NCI-H1092 (cell line): ENCODE measurements at regions not wholly inside any gene's neighbourhood (a gene's known extent, or its start where the extent isn't known, plus 50 kb on each side); places are given as distances from the start of the nearest gene placed in this dataset.

Experiments used
- DNase-seq: peaks from one replicate; lab custom pipeline; 2025; lab: John Stamatoyannopoulos, UW

- no peak for DNase-seq
These were observed 146.5 kb downstream of the SYK start for GRCh38 chr9:90948156-90948555.

- DNase-seq: no peak
These were observed 149.0 kb downstream of the SYK start for GRCh38 chr9:90950600-90950999.

GRCh38 chr9:90953200-90953599 is 151.6 kb downstream of the SYK start:
- DNase-seq: no peak

GRCh38 chr9:90953805-90954204 is 152.2 kb downstream of the SYK start:
- no peak for DNase-seq

DNA sequence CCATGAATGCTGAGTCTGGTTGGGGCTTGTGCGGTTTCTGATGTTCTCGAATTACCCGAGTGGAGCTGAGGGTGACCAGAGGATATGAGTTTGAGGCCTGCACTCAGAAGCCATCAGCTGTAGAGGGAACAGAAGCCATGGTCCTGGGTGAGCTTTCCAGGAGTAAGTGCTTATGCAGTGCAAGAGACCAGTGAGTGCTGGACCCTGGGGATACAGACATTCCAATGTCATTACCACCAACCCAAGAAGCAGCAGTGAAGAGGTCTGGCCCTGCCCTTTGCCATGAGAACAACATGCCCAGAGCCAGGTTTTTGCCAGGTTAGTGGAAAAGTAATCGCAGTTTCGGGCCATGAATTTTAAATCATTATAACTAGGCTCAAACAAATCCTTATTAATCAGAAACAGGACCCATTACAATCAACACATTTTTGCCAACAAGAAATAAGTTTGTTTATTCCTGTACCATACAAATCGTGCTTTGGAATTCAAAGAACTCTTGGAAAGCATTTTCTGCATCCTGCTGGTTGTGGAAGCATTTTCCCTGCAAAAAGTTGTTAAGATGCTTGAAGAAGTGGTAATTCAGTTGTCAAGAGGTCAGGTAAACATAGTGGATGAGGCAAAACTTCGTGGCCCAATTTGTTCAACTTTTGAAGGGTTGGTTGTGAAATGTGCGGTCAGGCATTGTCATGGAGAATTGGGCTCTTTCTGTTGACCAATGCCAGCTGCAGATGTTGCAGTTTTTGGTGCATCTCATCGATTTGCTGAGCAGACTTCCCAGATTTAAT is 154.6 kb downstream of the SYK start:
- no peak for DNase-seq

DNA sequence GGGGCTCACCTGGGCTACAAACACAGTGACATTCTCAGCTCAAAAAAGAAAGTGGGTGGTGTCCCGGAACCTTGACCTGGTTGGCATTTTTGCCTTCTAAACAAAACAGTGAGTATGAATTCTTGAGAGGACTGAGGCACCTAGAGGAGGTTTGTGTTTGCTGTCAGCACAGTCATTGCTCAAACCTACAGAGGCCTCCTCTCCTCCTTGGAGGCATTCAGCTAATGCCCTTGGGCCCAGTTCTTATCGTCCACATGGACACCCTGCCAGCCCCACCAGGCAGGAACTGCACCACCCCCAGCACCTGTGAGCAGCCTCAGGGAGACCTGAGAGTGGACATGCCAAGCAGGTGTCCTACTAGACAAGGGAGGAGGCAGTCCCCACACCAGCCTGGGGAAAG is 156.7 kb downstream of the SYK start:
- DNase-seq: no peak

DNA sequence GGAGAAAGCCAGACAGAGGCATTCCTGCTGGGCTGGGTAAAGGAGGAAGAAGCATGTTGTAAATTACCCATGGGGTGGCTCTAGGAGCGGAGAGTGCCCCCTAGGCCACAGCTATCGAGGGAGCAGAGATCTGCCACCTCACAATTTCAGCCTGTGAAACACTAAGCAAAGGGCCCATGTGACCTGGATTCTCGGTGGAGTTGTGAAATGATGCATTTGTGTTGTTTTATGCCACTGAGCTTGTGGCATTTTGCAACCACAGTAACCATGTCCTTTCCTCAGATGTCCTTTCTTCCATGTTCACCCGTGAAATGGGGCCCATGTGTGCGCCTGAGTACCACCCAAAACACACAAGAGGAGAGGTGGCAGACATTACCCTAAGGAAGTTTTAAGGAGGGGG is 159.3 kb downstream of the SYK start:
- DNase-seq: no peak

DNA sequence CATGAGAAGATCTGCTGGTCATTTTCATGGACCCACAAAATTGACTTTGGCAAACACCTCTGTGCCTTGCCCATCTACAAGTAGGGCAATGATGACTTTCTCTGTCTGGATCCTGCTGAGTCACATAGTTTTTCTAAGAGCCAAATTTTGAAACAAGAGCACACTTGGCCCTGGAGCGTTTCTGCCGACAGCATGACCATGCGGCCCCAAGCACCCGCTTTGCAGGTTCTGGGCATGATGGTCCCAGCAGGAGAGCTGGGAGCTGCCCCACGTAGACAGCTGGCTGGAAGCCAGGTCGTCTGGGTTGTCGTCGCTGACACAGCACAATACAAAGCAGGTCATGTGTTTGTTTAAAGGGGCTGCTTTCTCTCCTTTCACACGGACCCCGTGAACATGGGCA is 159.8 kb downstream of the SYK start:
- DNase-seq: peak; percentile 9

- peak; percentile 15 for DNase-seq
These were observed 162.7 kb downstream of the SYK start for GRCh38 chr9:90964101-90965020.

- no peak for DNase-seq
These were observed 163.8 kb downstream of the SYK start for GRCh38 chr9:90965226-90966030.

DNA sequence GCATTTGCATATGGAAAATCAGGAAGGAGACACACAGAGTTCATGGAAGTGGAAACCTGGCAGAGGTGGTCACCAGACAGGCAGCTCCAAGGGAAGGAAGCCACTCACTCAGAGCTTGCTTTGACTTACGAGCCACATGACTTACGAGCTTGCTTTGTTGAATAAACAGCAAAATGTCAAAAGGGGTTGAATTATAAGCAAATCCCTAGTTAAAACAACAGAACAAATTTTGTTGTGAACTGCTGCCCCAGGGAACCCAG is 164.3 kb downstream of the SYK start:
- DNase-seq: no peak

DNA sequence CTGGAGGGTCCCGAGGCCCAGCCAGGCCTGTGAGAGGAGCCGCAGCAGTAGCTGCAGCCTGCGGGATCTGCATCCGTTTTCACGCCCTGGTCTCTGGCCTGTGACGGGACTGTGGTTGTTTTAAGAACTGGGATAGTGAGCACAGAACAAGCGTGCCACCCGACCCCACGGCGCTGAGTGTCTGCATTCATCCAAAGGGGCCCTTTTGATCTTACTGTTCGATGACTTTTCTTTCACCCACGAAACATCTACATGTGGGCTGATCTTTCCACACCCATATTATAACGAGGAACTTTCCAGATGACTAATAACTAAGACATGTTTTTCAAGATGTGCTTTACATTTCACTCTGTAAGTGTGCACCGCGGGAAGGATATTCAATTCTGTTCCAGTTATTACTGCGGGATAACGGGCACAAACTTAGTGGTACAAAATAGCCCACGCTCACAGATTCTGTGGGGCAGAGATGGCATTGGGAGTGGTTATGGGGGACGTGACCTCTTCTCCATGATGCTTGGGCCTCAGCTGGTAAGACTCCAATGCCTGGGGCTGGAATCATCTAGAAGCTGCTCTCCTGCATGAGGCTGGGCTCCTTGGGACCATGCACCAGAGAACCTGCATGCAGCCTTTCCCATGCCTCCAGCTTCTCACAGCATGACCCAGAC is 165.0 kb downstream of the SYK start:
- no peak for DNase-seq

DNA sequence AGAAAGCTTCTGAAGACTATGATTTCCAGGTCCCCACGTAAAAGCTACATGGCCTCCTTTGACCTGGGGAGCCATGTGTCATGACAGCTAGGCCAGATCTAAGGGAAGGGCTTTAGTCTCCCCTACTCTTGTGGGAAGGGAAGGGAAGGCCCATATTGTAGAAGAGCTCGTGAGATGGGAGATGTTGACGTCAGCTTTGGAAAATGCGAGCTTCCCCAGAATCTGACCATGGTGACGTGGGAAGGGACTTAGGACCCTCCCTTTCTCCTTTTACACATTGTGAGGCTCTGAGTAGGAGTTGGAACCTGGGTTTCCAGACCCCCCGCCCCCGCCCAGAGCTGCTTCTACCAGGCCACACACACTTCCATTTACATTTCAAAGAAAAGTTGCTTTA is 165.5 kb downstream of the SYK start:
- no peak for DNase-seq

DNA sequence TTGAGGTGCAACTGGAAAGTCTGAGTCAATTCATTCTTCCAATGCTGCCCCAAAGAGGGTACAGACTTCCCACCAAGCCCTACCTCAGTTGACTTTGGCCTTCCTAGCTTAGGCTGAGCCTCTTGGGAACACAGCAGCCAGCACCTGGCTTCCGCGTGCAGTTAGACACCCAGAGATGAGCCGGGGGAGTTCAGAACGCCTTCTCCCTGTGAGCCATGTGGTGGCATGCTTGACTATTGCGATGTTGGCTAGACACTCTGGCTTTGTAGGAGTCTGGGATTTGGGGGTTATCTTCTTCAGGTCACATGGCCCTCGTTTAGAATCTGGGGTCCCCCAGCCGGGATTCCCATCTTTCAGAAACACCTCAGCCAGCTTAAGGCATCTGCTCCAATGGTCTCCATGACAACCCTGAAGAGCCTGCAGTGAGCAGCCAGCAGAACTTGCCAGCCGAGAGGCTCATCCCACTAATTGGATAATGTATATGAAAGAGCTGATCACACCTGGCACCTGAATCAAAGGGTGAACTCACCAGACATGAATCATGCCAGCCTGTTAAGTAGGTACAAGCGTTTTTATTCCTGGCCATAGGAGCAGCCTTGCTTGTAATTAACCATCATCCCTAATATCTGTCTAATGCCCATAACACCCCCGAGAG is 167.5 kb downstream of the SYK start:
- peak; percentile 25 for DNase-seq

GRCh38 chr9:90970608-90971007 is 169.0 kb downstream of the SYK start:
- no peak for DNase-seq

DNA sequence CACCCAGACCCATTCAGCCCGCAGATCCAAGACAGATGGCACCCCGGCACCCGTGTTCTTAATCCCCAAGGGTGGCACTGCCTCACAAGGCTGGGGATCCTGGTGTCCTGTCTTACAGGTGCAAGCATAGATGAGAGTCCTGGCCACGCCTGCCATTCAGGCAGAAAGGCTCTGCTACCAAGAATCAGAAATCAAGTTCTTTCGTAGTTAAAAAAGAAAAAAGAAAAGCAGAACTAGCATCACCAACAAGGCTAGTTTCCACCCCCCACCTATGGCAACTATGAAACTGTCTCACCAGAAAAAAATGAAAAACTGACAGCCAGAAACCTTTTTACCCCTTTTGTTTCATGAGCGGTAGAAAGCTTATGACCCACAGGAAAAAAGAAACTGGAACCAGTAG is 170.4 kb downstream of the SYK start:
- no peak for DNase-seq

DNA sequence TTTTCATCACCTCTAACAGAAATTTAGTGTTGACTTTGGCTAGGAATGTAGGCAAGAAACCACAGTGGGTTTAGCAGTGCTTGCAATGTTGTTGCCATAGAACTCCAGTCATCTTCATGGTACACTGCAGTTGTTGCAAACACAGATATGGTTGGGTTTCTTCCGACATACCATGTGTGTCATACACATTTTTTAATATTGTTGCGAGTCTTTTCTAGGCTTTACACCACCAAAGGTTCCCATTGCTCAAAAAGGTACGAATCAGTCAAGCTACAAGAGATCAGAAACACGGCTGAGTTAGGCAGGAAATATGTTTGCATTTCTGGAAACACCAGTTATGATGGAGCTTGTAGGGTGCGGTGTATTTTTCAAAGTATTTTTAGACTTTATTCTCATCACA is 172.4 kb downstream of the SYK start:
- no peak for DNase-seq

DNA sequence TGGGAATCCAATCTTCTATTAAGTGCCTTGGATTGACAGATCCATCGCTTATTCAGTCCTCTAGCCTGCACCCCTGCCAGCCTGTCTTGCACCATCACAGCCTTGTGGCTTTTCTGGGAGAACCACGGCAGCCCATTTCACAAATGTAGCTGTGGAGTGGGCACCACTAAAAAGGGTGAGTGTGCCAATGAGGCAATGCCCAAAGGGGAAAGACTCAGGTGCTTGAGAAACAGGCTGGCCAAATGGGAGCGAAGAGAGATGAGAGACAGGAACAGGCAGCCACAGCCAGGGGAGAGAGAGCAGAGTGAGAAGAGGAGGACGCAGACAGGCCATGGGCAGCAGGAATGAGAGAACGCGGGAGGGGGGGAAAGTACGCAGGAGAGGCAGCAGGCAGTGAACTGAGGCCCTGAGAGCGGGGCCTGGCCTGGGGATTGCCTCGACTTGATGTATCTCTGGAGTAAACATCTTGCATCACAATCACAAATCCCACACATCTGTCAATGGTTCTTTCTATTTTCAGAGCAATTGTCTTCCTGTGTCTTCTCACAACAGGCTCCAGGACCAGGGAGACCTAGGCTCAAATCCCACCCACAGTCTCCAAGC is 173.1 kb downstream of the SYK start:
- DNase-seq: no peak

- no peak for DNase-seq
These were observed 174.3 kb downstream of the SYK start for GRCh38 chr9:90975781-90976538.

- DNase-seq: no peak
These were observed 177.5 kb downstream of the SYK start for GRCh38 chr9:90979138-90979551.
